ENCODE measurements at regions not wholly inside any gene's neighbourhood (a gene's known extent, or its start where the extent isn't known, plus 50 kb on each side); places are given as distances from the start of the nearest gene placed in this dataset.

DNA sequence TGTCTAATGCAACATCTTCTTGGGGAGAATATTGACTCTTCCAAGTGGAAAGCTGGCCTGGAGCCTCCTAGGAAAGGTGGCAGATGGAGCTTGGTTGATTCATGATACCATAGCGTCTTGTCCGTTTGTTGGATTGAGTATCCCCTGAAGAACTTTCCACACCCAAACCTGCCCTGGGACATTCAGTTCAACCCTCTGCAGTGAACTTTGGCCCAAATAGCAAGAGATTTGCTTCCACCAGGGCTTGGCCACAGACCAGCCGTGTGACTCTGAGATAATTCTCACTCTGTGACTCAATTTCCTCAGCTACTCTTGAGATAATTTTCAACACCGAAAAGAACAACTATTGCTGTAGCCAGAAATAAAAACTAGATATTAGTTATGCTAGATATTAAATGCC lies 108.0 kb upstream of the RAD23B start:
- TF ChIP-seq POLR2A (IDR thresholded peaks at IDR 0.05; ENCODE audit: low read length) (no peak), GATA1 (IDR thresholded peaks at IDR 0.05; ENCODE audit: low read depth, low read length) (no peak)
